22Rv1 (cell line): ENCODE measurements at regions not wholly inside any gene's neighbourhood (a gene's known extent, or its start where the extent isn't known, plus 50 kb on each side); places are given as distances from the start of the nearest gene placed in this dataset.

Experiments used
- ZFX ChIP-seq: fragments of 450-650 bp; IDR thresholded peaks from 2 replicates; pipeline ENCODE4 v1.6.1; 2017; ENCODE audit warnings: antibody characterized with exemption, borderline replicate concordance
- TF ChIP-seq, protein P1 (sequence below): fragments of 450-650 bp; IDR thresholded peaks from 2 replicates; pipeline ENCODE4 v1.5.1; 2017; ENCODE audit warnings: mild to moderate bottlenecking

DNA sequence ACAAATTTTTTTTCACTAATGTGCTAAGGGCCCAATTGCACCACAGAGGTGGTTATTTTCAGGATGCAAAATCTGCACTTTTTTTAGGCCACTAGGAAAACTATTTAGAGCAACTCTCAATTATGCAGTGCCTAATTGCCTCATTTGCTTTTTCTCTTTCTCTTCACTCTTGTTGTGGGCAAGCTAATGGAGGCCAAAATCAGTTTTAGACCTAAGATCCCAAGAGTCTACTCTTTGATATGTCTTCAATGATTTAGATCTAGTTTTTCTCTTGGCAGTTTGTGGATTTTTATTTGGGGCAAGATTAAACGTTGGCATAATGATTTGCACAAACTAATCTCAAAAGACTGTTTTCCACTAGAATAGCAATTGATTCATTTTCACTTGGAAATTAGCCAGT, 1996.9 kb downstream of the LRRC4C start:
- TF ChIP-seq, protein P1, sequence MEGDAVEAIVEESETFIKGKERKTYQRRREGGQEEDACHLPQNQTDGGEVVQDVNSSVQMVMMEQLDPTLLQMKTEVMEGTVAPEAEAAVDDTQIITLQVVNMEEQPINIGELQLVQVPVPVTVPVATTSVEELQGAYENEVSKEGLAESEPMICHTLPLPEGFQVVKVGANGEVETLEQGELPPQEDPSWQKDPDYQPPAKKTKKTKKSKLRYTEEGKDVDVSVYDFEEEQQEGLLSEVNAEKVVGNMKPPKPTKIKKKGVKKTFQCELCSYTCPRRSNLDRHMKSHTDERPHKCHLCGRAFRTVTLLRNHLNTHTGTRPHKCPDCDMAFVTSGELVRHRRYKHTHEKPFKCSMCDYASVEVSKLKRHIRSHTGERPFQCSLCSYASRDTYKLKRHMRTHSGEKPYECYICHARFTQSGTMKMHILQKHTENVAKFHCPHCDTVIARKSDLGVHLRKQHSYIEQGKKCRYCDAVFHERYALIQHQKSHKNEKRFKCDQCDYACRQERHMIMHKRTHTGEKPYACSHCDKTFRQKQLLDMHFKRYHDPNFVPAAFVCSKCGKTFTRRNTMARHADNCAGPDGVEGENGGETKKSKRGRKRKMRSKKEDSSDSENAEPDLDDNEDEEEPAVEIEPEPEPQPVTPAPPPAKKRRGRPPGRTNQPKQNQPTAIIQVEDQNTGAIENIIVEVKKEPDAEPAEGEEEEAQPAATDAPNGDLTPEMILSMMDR = no peak
- no peak for TF ChIP-seq ZFX
